Loucy (cell line): ENCODE measurements at regions not wholly inside any gene's neighbourhood (a gene's known extent, or its start where the extent isn't known, plus 50 kb on each side); places are given as distances from the start of the nearest gene placed in this dataset.

Experiments used
- H2AFZ ChIP-seq: fragments of 200-600 bp; sonication (generic); 2 replicates; pipeline ENCODE4 v1.6.0; 2016; ENCODE audit warnings: antibody characterized with exemption, mild to moderate bottlenecking, low read length, moderate library complexity
- H3F3A ChIP-seq: fragments of 200-600 bp; 2 replicates; pipeline ENCODE4 v1.6.0; 2016; ENCODE audit warnings: antibody characterized with exemption, low read depth, mild to moderate bottlenecking
- H3K27me3 ChIP-seq: fragments of 200-600 bp; sonication (generic); 2 replicates; pipeline ENCODE4 v1.6.1; 2014; ENCODE audit warnings: low read length, mild to moderate bottlenecking; ENCODE audit not compliant: insufficient read depth, poor library complexity, severe bottlenecking
- H3K36me3 ChIP-seq: fragments of 200-600 bp; sonication (generic); 2 replicates; pipeline ENCODE4 v1.6.1; 2016; ENCODE audit warnings: low read length; ENCODE audit not compliant: insufficient read depth
- H3K4me1 ChIP-seq: fragments of 200-600 bp; sonication (generic); 2 replicates; pipeline ENCODE4 v1.5.1; 2014; ENCODE audit warnings: low read length, mild to moderate bottlenecking; ENCODE audit not compliant: insufficient read depth, poor library complexity, severe bottlenecking
- H3K4me2 ChIP-seq: fragments of 200-600 bp; sonication (generic); 2 replicates; pipeline ENCODE4 v1.6.0; 2014; ENCODE audit warnings: antibody characterized with exemption, low read length, low read depth, mild to moderate bottlenecking; ENCODE audit not compliant: poor library complexity, severe bottlenecking
- H3K4me3 ChIP-seq: fragments of 200-600 bp; sonication (generic); 2 replicates; pipeline ENCODE4 v1.5.1; 2014; ENCODE audit warnings: low read length, mild to moderate bottlenecking, mixed read lengths; ENCODE audit not compliant: poor library complexity, severe bottlenecking
- H3K79me2 ChIP-seq: fragments of 200-600 bp; sonication (generic); 2 replicates; pipeline ENCODE4 v1.6.1; 2014; ENCODE audit warnings: low read length; ENCODE audit not compliant: insufficient read depth
- H3K9ac ChIP-seq: fragments of 200-600 bp; sonication (generic); 2 replicates; pipeline ENCODE4 v1.6.0; 2014; ENCODE audit warnings: mild to moderate bottlenecking, low read depth, low read length, moderate library complexity; ENCODE audit not compliant: poor library complexity, severe bottlenecking
- H3K9me2 ChIP-seq: fragments of 200-600 bp; sonication (generic); replicated peaks from 2 replicates; pipeline ENCODE4 v1.6.1; 2016; ENCODE audit warnings: low read depth, low read length, mixed read lengths
- H3K9me3 ChIP-seq: fragments of 200-600 bp; sonication (generic); 2 replicates; pipeline ENCODE4 v1.6.1; 2014; ENCODE audit warnings: mild to moderate bottlenecking, antibody characterized with exemption, low read length, low read depth; ENCODE audit not compliant: insufficient read depth
- H4K20me1 ChIP-seq: fragments of 200-600 bp; sonication (generic); 2 replicates; pipeline ENCODE4 v1.6.0; 2014; ENCODE audit warnings: antibody characterized with exemption, low read length, mild to moderate bottlenecking; ENCODE audit not compliant: insufficient read depth, poor library complexity, severe bottlenecking
- CTCF ChIP-seq: fragments of 200-600 bp; sonication (generic); conservative IDR thresholded peaks from 2 replicates; pipeline ENCODE4 v1.5.1; 2014; ENCODE audit warnings: mild to moderate bottlenecking, antibody characterized with exemption, low read length
- EZH2phosphoT487 ChIP-seq: fragments of 200-600 bp; IDR thresholded peaks from 2 replicates; pipeline ENCODE4 v1.6.1; 2018; ENCODE audit warnings: antibody characterized with exemption, mild to moderate bottlenecking, moderate library complexity, borderline replicate concordance

- Histone ChIP-seq H3K4me1 (peaks cover 7% of the 10 kb centered on the region), H3K9me3 (peaks cover 7% of the 10 kb centered on the region; the same call in 1 of the 2 replicates), H2AFZ (no peak overlapping the region), H4K20me1 (no peaks in the 10 kb centered on the region), H3K27me3 (no peaks in the 10 kb centered on the region), H3K9ac (no peak overlapping the region), H3K36me3 (no peaks in the 10 kb centered on the region), H3K9me2 (no peaks in the 10 kb centered on the region), H3K4me2 (no peak overlapping the region), H3K79me2 (no peaks in the 10 kb centered on the region), H3K4me3 (no peak overlapping the region), H3F3A (no peaks in the 10 kb centered on the region)
- no peak for TF ChIP-seq CTCF
Measured at GRCh38 chr2:128967646-128968045, 649.0 kb upstream of the HS6ST1 start.

DNA sequence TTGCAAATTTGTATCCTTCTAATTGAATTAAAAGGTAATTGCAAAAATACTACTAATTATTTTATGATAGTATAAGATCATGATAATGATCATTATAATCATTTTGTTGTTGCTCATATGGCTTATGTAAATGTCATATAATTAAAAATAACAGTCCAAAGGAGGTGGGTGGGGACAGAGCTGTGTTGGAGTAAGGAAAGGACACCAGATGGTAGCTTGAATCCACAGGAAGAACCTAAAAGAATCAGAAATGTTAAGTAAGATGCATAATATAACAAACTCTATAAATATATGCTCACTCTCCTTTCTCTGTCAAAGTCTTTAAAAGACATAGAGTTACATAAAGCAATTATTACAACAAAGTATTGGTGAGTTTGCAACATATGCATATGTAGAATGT lies 650.7 kb upstream of the HS6ST1 start:
- no peak overlapping the region for H3K4me3 ChIP-seq
- H3K4me1 ChIP-seq: peaks cover 7% of the 10 kb centered on the region

GRCh38 chr2:128970332-128971116 lies 651.9 kb upstream of the HS6ST1 start:
- H3F3A ChIP-seq: no peaks in the 10 kb centered on the region
- H3K9me2 ChIP-seq: no peaks in the 10 kb centered on the region
- H2AFZ ChIP-seq: no peak overlapping the region
- no peaks in the 10 kb centered on the region for H3K9me3 ChIP-seq
- peak overlapping the region; percentile 55 for H3K4me2 ChIP-seq
- no peak for TF ChIP-seq EZH2phosphoT487
- 0 out of 2 replicates have a peak, but pooled peaks have one; percentile 16 for TF ChIP-seq CTCF
- H3K4me1 ChIP-seq: peaks cover 7% of the 10 kb centered on the region
- H3K4me3 ChIP-seq: peak overlapping the region; percentile 45
- no peaks in the 10 kb centered on the region for H3K79me2 ChIP-seq
- H3K36me3 ChIP-seq: no peaks in the 10 kb centered on the region
- H4K20me1 ChIP-seq: no peaks in the 10 kb centered on the region
- no peak overlapping the region for H3K9ac ChIP-seq
- H3K27me3 ChIP-seq: no peaks in the 10 kb centered on the region

More for the DNA sequence above, 650.7 kb upstream of the HS6ST1 start:
- H3K36me3 ChIP-seq: no peaks in the 10 kb centered on the region
- H2AFZ ChIP-seq: no peak overlapping the region
- H3K27me3 ChIP-seq: no peaks in the 10 kb centered on the region
- H3F3A ChIP-seq: no peaks in the 10 kb centered on the region
- no peak for TF ChIP-seq EZH2phosphoT487
- TF ChIP-seq CTCF: no peak
- H3K9ac ChIP-seq: no peak overlapping the region
- no peak overlapping the region for H3K4me2 ChIP-seq
- no peaks in the 10 kb centered on the region for H3K9me2 ChIP-seq
- H3K79me2 ChIP-seq: no peaks in the 10 kb centered on the region
- H3K9me3 ChIP-seq: no peaks in the 10 kb centered on the region
- no peaks in the 10 kb centered on the region for H4K20me1 ChIP-seq
